DMS79 (cell line): ENCODE measurements at regions not wholly inside any gene's neighbourhood (a gene's known extent, or its start where the extent isn't known, plus 50 kb on each side); places are given as distances from the start of the nearest gene placed in this dataset.
A peak's percentile ranks its signal among the peaks of the same experiment; 100 is the strongest.

Source experiments
- DNase-seq: peaks from one replicate; lab custom pipeline; 2025; lab: John Stamatoyannopoulos, UW

- no peak for DNase-seq
Observed at GRCh38 chr1:212190169-212190568, 95.0 kb upstream of the PPP2R5A start.

GRCh38 chr1:212192261-212192998 lies 92.8 kb upstream of the PPP2R5A start:
- no peak for DNase-seq

- no peak for DNase-seq
Observed at GRCh38 chr1:212196355-212196754, 88.9 kb upstream of the PPP2R5A start.

- no peak for DNase-seq
Observed at GRCh38 chr1:212201461-212201860, 83.7 kb upstream of the PPP2R5A start.

- no peak for DNase-seq
Observed at GRCh38 chr1:212203630-212204029, 81.6 kb upstream of the PPP2R5A start.

GRCh38 chr1:212205006-212205405 lies 80.2 kb upstream of the PPP2R5A start:
- DNase-seq = no peak

- no peak for DNase-seq
Observed at GRCh38 chr1:212205843-212206242, 79.4 kb upstream of the PPP2R5A start.

- DNase-seq = no peak
Observed at GRCh38 chr1:212207118-212207517, 78.1 kb upstream of the PPP2R5A start.

- DNase-seq = no peak
Observed at GRCh38 chr1:212207822-212208520, 77.2 kb upstream of the PPP2R5A start.

GRCh38 chr1:212208978-212209644 lies 76.1 kb upstream of the PPP2R5A start:
- no peak for DNase-seq

- DNase-seq = no peak
Observed at GRCh38 chr1:212211371-212211770, 73.8 kb upstream of the PPP2R5A start.

- DNase-seq = no peak
Observed at GRCh38 chr1:212212343-212212742, 72.9 kb upstream of the PPP2R5A start.

- no peak for DNase-seq
Observed at GRCh38 chr1:212212906-212213305, 72.3 kb upstream of the PPP2R5A start.

GRCh38 chr1:212213784-212214183 lies 71.4 kb upstream of the PPP2R5A start:
- DNase-seq = no peak

- DNase-seq = peak; percentile 71
Observed at GRCh38 chr1:212214325-212214724, 70.9 kb upstream of the PPP2R5A start.

- no peak for DNase-seq
Observed at GRCh38 chr1:212215910-212216309, 69.3 kb upstream of the PPP2R5A start.

- no peak for DNase-seq
Observed at GRCh38 chr1:212217633-212218032, 67.6 kb upstream of the PPP2R5A start.

GRCh38 chr1:212218065-212218464 lies 67.1 kb upstream of the PPP2R5A start:
- DNase-seq = no peak

- DNase-seq = no peak
Observed at GRCh38 chr1:212218911-212219310, 66.3 kb upstream of the PPP2R5A start.

GRCh38 chr1:212219679-212220463 lies 65.3 kb upstream of the PPP2R5A start:
- no peak for DNase-seq

- DNase-seq = no peak
Observed at GRCh38 chr1:212221801-212222200, 63.4 kb upstream of the PPP2R5A start.

GRCh38 chr1:212224102-212224501 lies 61.1 kb upstream of the PPP2R5A start:
- DNase-seq = no peak
